KBM-7 (cell line): ENCODE measurements at regions not wholly inside any gene's neighbourhood (a gene's known extent, or its start where the extent isn't known, plus 50 kb on each side); places are given as distances from the start of the nearest gene placed in this dataset.
"Not testable (repeated sequence)": the region's sequence is repeated elsewhere in the genome, so short reads cannot be mapped to it uniquely, and the experiment has no call there.

Source experiments
- DNase-seq: peaks from one replicate; pipeline ENCODE4 v3.0.0-alpha.2; 2015
- in situ Hi-C: fragments of 300-500 bp; cut with MboI; formaldehyde crosslinking; loops from 2 replicates; pipeline ENCODE4 v1.14.3; 2020; ENCODE audit warnings: low sequenced_read_pairs, low pct_unique_long_range_greater_than_20kb, mixed read lengths

DNA sequence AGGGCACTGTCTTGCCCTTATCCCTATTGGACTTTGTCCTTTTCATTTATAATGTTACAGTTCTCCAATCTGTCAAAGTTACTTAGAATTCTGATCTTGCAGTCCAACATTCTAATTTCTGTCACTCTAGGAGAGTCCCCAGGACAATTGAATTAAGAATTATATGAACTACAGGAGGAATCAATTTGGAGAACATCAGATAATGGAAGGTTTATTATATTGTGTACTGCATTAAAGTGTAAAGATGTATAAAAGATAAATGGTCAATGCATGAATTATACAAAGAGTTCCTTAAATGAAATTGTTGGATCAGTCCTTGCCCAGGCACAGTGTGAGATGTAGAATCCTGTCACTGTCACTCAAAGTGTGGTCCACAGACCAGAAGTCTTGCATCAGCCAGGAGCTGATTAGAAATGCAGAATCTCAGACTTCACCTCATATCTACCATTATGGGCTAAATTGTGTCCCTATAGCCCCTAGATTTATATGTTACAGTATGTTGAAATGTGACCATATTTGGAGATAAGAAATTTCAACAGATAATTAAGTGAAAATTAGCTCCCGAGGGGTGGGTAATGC lies 145.5 kb downstream of the BTBD3 start:
- in situ Hi-C loops, result no loop called here
- DNase-seq, result no peak

DNA sequence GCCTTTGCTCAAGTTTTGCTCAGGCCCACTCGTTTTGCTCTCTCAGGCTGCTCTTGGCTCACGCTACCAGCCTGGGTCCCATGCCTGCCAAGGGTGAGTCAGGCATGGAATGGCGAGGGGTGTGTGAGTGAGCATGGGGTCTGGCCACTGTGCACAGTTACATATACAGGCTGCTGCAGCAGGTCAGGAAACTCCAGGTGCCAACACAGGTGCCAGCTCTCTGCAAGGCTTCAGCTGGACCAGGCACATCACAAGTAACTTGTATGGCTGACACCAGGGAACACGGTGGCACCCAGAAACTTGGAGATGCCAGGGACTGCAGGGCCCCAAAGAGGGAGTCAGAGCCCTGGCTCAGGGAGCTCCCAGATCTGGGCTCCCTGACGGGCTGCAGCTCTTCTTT lies 146.8 kb downstream of the BTBD3 start:
- in situ Hi-C loops, result no loop called here
- DNase-seq, result no peak

DNA sequence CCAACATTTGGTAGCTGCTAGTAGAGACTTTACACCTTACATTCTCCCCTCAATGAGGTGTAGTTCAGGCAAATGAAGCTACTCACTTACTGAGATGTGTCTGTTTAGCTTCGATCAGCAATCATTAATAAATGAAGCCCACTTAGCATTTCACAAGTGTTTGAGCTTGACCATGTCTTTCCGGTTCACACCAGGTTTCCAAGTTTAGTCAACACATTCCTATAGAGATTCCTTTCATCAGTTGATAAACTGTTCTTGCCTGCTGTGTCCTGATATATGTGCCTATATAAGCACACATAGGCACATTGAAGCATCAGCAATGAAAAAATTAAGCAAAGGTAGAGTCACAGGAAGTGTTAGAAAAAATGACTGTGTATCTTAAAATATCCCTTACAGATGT lies 150.0 kb downstream of the BTBD3 start:
- no peak for DNase-seq
- in situ Hi-C loops, result no loop called here

DNA sequence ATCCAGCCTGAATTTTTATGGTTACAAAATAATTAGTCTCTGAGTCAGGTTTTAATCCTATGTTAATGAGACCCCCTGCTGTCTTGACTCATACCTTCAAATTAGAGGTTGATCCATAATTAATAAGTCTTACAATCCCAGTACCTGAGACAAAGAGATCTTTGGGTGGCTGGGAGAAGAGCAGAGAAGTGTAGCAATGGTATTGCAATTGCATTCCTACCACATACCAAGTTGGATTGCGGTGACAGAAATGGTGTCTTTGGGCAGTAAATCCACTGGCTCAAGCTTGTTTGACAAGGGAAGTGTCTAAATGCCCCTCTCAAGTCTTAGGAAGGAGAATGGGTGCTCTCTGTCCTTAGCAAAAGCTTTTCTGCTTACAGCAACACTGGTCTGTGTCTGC lies 150.4 kb downstream of the BTBD3 start:
- in situ Hi-C loops, result no loop called here

DNA sequence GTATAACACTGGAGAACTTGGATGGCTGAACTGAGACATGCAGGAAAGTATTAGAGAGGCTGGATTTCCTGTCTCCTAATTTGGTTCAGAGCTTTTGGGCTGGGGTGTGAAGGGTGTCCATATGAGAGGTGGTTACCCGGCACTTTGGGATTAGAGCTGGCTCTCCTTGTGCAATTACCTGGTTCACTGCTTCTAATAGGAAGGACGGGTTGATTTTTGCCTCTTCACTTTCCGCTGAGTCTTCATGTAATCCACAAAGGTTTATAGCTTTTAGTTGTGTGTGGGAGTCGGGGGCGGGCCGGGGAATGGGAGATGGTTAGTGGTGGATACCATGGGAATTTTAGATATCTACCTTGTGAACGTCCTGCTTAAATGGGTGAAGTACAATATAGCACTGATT lies 151.5 kb downstream of the BTBD3 start:
- in situ Hi-C loops, result no loop called here
- no peak for DNase-seq

More for the DNA sequence above, 150.4 kb downstream of the BTBD3 start:
- no peak for DNase-seq

DNA sequence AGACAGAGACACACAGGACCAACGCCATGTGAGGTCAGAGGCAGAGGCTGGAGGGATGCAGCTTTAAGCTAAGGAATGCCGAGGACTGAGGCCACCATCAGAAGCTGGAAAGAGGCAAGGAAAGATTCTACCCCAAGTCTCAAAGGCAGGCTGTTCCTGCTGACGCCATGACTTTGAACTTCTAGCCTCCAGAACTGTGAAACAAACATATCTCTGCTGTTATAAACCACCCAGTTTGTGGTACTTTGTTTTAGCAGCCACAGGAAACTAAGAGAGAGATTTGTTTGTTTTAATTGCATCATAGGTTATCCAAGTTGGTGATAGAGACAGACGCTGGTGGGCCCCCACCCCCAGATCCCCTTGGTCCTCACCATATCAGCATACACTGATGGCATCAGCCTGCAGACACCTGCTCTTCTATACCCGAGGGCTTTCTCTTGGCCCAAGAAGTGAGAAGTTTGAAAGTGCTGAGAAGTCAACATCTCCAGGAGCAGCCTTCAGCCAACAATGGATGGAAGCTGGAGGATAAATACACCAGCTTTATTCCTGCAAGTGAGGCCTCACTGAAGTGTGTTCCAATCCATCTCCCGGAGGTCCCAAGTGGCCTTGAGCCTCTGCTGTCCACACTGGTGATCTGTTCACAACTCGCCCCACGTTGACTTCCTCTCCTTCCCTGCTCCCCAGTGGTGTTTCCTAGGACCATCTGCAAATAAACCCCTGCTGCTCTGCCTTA lies 154.7 kb downstream of the BTBD3 start:
- DNase-seq, result no peak
- in situ Hi-C loops, result no loop called here

DNA sequence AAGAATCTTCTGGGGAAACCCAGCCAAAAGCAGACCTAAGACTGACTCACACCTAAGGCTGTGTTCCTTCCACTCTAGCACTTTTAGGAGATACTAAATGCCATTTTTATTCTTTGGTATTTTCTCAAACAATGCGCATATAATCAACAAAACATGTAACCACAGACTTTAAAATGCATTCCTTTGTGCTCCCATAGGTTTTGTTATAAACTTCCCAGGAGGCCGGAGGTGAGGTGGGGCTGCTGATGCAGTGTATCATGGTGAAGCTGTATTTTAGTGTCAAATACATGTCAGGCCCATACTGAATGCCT lies 155.2 kb downstream of the BTBD3 start:
- in situ Hi-C loops, result no loop called here
- DNase-seq, result no peak

DNA sequence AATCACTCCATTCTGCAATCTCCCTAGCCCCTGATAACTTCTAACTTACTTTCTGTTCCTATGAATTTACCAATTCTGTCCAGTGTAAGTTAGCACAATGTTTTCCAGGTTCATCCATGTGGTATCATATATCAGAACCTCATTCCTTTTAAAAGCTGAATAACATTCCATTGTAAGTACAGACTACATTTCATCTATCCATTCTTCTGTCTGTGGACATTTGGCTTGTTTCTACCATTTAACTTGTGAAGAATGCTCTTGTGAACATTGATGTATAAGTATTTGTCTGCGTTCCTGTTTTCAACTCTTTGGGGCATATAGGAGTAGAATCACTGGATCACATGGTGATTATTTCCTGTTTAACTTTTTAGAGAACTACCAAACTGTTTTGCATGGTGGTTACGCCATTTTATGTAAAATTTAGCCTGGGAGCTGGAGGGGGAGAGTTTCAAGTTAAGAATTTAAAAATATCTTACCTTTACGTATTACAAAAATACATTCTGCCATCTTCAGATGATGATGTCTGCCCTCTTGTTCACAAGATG lies 156.5 kb downstream of the BTBD3 start:
- DNase-seq, result no peak
- in situ Hi-C loops, result no loop called here

DNA sequence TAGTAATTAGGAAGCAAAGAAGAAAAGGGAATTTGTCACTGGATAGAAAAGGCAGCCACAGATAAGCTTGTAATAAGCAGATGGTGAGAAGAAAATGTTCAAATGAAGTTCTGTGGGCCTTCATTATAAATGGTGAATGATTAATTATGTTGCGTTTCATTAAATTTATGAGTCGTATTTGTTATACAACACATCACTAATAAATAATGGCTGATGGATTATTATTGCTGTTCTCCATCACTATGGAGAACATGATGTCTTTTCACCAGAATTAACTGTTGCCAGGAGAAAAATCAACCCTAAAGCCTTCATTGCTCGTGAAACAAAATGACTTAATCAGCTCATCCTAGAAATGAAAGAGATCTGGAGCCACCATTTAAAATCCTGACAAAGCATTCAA lies 158.5 kb downstream of the BTBD3 start:
- DNase-seq, result no peak
- in situ Hi-C loops, result no loop called here

DNA sequence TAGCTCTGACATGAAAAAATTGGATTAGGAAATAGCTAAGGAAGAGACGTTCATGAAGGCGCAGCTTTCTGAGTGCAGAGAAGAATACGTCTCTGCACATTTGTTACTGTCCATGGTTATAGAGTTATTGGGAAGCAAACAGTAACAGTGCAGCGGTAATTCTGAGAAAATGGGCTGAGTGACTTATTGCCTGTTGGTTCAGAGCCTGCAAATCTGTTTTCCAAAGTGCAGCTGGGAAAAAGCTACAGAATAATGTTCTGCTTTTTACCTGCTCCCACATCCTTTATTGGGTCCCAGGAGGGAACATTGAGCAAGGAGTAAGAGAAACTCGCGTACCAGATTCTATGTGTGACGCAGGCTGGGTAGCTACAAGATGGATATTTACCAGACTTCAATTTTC lies 160.2 kb downstream of the BTBD3 start:
- in situ Hi-C loops, result no loop called here
- DNase-seq, result no peak

DNA sequence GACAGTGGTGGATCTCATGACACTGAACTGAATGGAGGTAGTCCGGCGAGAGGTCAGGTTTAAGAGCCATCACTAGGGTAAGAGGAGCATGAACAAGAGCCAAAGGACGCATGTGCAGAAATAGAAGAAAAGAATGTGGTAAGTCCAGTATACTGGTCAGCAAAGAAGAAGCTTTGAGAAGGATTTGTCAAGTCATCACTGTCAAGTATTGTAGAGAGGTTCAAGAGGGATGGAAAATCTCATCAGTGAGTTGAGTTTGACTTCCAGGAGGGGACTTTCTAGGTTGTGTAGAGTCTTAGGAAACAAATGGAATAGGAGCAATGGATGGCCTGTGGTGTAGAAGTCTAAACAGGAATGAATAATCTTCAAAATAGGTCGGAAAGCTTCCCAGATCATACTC lies 161.8 kb downstream of the BTBD3 start:
- in situ Hi-C loops, result no loop called here
- no peak for DNase-seq

DNA sequence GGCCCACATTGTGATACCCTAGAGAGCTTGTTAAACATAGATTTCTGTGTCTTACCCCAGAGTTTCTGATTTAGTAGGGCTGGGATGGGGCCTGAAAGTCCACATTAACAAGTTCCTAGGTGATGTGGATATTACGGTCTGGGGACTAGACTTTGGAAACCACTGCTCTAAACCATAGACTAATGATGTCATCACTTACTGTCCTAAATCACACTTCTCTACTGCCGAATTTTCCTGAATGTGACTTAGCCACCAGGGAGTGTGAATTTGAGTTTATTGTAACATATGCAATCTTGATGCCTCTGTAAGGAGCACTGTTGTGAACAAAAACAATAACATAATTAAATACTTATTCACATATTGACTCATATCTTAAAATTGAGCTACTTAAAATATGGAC lies 165.6 kb downstream of the BTBD3 start:
- in situ Hi-C loops, result no loop called here
- no peak for DNase-seq

DNA sequence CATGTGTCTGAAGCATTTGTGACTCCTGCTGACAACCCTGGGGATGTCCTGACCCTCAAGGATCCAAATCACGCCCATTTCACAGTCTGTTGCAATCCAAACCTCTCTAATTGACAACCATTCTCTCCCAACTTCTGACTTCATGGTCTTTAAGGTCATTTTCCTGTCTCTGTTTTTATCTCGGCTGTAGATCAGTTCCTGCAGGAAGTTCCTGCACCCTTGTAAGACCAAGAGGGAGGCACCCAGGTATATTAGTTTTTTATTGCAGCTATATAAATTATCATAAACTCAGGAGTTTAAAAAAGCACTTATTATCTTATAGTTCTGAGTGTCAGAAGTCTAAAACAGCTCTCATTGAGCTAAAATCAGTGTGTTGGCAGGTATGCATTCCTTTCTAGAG lies 166.8 kb downstream of the BTBD3 start:
- no peak for DNase-seq

DNA sequence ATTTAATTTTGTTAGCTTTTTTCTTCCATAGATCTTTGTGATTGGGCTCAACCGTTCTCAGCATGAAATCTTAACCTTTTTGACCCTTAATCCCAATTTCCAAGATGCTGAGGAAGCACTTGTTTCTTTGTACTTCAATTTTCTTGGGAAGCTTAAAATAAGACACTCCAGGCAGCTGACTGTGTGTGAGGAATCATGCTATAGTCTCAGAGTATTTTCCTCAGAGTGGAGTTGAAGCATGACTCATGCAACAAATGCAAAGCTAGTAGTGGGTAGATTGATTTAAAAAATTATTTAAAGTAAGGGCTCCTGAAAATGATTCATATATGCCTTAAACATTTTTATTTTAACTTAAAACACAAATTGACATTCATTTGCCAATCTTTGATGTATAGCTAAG lies 168.7 kb downstream of the BTBD3 start:
- in situ Hi-C loops, result no loop called here

More for the DNA sequence above, 166.8 kb downstream of the BTBD3 start:
- in situ Hi-C loops, result no loop called here

DNA sequence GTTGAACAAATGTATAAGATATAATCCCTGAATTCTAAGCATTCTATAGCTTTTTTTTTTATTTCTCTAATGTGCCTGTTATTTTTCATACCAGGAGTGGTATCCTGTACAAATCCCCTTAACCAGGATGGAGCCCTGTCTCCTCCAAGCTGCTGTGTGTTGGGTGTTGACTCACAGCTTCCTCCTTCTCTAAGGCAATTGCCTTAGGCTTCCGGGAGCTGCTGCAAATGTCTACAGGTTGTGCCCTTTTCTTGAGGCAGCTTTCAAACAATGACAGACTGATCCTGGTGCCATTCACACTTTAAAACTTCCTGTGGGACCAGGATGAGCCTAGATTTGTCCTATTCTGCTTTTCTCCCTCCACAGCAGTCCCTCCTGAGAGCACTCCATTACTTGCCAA lies 173.2 kb downstream of the BTBD3 start:
- in situ Hi-C loops, result no loop called here
- no peak for DNase-seq

More for the DNA sequence above, 168.7 kb downstream of the BTBD3 start:
- no peak for DNase-seq

DNA sequence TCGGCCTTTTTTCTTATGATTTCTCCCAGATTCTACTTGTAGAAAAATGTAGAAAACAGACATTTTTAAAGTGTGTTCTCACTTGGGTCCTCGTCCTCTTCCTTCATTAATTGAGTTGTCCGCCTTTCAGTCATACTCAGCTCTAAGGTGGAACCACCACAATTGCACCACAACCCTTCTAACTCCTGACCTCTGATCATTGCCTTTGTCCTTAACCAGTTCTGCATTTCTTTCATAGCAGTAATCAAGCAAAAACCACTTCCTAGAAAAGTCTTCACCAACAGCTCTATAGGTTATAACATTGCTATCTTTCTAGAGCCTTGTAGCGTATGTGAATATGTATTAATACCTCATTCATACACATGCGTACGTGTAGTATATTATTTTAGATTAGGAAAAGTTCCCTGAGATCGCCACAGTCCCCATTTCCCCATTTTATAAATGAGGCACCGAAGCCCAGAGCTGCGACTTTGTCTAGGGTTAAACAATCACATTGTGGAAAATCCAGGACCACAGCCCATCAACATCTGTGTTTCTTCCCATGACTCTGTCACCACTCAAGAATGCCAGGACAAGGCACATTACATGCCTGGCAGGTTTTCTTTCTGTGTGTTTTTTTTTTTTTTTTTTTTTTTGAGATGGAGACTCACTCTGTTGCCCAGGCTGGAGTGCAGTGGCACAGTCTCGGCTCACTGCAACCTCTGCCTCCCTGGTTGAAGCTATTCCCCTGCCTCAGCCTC lies 175.5 kb downstream of the BTBD3 start:
- in situ Hi-C loops, result no loop called here
- DNase-seq, result no peak

DNA sequence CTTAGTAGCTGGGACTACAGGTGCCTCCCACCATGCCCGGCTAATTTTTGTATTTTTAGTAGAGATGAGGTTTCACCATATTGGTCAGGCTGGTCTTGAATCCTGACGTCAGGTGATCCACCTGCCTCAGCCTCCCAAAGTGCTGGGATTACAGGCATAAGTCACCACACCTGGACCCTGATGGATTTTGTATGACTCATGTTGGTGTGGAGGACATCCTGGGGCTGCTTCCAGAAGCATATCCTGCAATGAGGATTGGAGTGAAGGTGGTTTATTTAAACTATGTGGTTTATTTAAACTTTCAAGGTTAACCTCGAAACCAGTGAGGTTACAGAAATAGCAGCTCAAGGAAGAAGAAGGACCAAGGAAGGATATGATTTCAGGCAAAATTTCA lies 176.1 kb downstream of the BTBD3 start:
- in situ Hi-C loops, DNase-seq: not testable (repeated sequence)

DNA sequence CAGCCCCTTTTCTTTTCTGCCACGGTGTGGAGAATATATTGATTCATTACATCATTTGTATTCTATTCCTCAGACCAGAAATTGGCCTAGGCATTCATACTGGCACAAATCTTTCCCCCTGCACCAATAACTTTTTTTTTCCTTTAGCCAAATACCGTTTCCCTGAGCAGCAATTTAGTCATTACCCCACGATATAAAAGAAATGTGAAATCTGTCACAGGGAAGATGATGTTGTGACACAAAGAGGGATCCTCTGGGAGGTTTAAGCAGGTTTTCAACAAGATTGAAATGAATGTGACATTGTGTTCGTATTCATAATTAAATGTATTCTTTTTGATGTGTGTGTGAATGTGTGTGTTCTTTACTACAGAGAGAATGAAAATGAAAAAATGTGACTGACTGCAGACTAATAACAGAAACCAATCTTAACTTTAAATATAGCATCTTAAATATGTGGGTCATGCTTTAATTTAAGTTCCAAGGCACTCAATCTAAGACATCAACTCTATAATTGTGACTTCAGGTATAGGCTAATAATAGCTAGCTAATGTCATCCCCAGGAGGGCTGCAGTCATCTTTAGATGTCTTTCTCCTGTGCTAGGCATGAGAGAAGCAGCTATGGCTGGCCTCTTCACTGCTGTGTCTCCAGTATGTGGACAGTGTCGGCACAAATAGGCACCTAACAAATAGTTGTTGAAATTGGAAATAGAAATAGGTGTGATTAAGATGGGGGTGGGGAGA lies 177.7 kb downstream of the BTBD3 start:
- in situ Hi-C loops, result no loop called here
- no peak for DNase-seq

DNA sequence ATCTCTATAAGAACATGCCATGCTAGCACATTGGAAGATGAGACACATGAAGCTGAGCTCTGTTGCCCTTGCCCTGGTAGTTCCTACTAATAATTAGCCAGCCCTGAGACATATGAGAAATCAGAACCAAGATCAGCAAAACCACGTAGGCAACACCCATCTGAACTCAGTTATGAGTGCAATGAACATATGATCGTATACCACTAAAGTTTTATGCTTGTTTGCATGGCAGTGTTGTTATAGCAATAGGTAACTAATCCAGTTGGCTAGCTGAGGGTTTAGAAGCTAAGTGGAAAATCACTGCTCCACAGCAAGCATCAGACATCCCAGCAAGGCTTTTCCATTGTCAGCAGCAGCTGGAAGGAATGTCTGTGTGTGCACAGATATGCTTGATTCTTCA lies 180.7 kb downstream of the BTBD3 start:
- in situ Hi-C loops, result no loop called here
- no peak for DNase-seq

DNA sequence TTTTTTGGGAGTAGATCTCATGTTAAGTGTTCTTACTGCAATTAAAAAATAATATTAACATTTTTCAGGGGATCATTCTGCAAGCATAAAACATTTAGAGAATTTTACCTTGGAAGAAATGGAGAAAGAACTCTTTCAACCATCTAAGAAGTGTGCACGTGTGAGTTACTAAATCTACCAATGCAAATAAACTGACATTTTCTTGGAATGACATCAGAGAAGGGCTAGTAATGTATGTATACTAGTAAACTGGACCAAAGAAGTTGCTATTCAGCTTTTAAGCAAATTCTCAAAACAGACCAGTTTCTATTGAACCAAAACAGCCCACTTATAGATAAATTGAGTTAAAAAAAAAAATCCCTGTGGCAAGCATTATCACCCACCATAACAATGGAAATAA lies 191.2 kb downstream of the BTBD3 start:
- in situ Hi-C loops, result no loop called here
- no peak for DNase-seq
